ENCODE measurements at regions not wholly inside any gene's neighbourhood (a gene's known extent, or its start where the extent isn't known, plus 50 kb on each side); places are given as distances from the start of the nearest gene placed in this dataset.

DNA sequence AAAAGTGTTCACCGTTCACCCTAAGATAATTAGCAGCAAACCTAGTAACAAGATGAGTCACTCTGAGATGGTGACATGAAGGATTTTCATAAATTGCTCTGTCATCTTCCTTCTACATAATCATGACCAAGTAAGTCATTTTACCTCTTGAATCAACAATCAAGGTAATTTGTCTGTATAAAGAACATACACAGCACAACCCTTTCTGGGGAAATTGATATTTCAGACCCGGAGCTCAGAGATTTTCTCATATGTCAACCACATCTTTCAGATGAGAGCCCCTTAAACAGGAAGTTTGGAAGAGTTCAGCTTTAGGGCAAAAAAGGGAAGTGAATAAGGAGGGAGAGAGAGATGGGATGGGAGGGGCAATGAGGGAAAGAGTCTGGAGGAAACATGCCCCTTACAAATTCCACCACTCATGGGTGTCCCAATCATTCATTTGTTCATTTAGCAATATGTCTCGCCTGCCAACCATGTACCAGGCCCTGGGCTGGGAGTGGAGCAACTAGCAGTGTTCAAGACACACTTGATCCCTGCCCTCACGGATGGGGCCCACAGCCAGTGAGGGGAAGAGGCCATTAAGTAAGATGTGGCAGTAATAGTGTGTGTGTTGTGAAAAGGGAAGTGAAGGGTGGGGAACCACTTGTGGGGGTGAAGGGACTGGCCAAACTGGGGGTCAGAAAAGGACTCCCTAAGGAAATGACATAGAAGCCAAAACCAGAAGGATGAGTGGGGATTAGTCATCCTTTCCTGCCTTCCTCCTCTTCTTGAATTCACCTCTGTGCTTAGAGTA, 190.9 kb downstream of the MAFB start:
- peak in 1 of 5 donors; percentile 24 for DNase-seq
- H3K36me3 ChIP-seq (ENCODE audit: control insufficient read depth in 2 of 3, insufficient read depth in 3 of 3, low read length in 3 of 3), result no peaks in the 10 kb centered on the region
- H3K27ac ChIP-seq (ENCODE audit: low read depth in 2 of 2, low read length in 2 of 2), result no peak overlapping the region
- H3K9ac ChIP-seq (ENCODE audit: low read length in 3 of 3), result no peak overlapping the region
- TF ChIP-seq, protein P1, sequence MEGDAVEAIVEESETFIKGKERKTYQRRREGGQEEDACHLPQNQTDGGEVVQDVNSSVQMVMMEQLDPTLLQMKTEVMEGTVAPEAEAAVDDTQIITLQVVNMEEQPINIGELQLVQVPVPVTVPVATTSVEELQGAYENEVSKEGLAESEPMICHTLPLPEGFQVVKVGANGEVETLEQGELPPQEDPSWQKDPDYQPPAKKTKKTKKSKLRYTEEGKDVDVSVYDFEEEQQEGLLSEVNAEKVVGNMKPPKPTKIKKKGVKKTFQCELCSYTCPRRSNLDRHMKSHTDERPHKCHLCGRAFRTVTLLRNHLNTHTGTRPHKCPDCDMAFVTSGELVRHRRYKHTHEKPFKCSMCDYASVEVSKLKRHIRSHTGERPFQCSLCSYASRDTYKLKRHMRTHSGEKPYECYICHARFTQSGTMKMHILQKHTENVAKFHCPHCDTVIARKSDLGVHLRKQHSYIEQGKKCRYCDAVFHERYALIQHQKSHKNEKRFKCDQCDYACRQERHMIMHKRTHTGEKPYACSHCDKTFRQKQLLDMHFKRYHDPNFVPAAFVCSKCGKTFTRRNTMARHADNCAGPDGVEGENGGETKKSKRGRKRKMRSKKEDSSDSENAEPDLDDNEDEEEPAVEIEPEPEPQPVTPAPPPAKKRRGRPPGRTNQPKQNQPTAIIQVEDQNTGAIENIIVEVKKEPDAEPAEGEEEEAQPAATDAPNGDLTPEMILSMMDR (IDR thresholded peaks at IDR 0.05; ENCODE audit: borderline replicate concordance, extremely low read depth, insufficient read depth), result no peak
- FAIRE-seq, result no peak
- H3K27me3 ChIP-seq (ENCODE audit: control insufficient read depth, insufficient read depth, low read length), result no peaks in the 10 kb centered on the region
- H3K9me3 ChIP-seq (ENCODE audit: control insufficient read depth in 2 of 3, insufficient read depth in 1 of 3, low read length in 3 of 3), result no peaks in the 10 kb centered on the region
- H3K4me1 ChIP-seq (ENCODE audit: control insufficient read depth in 2 of 3, insufficient read depth in 2 of 3, low read depth in 1 of 3, low read length in 3 of 3), result no peaks in the 10 kb centered on the region
- H3K4me3 ChIP-seq (ENCODE audit: low read length in 3 of 3), result no peak overlapping the region
- intact Hi-C loops (cut with DNase I), result no loop called here

DNA sequence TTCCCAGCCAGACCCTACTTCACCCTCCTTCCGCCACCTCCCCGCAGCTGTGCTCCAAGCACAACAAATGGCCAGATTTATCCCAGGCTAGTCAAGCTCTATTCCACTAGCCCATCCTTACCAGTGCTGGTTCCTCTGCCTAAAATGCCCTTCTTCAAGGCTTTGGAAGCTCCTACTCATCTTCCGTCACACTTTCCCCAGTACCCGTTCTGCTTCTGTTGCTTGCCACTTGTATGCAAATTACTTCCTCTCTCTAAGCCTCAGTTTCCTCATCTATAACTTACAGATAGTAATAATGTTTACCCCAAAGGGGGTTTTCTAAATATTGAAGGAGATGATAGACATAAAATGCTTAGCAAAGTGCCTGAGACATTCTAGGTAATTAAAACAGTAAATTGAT, 193.1 kb downstream of the MAFB start:
- no peaks in the 10 kb centered on the region for H3K9me3 ChIP-seq (ENCODE audit: control insufficient read depth in 2 of 3, insufficient read depth in 1 of 3, low read length in 3 of 3)
- H3K27ac ChIP-seq (ENCODE audit: low read depth in 2 of 2, low read length in 2 of 2), result no peak overlapping the region
- H3K9ac ChIP-seq (ENCODE audit: low read length in 3 of 3), result no peak overlapping the region
- TF ChIP-seq, protein P1 (IDR thresholded peaks at IDR 0.05; ENCODE audit: borderline replicate concordance, extremely low read depth, insufficient read depth), result no peak
- H3K4me1 ChIP-seq (ENCODE audit: control insufficient read depth in 2 of 3, insufficient read depth in 2 of 3, low read depth in 1 of 3, low read length in 3 of 3), result no peaks in the 10 kb centered on the region
- no peak for FAIRE-seq
- intact Hi-C loops (cut with DNase I), result no loop called here
- no peaks in the 10 kb centered on the region for H3K27me3 ChIP-seq (ENCODE audit: control insufficient read depth, insufficient read depth, low read length)
- DNase-seq, result no peak
- no peaks in the 10 kb centered on the region for H3K36me3 ChIP-seq (ENCODE audit: control insufficient read depth in 2 of 3, insufficient read depth in 3 of 3, low read length in 3 of 3)
- no peak overlapping the region for H3K4me3 ChIP-seq (ENCODE audit: low read length in 3 of 3)

DNA sequence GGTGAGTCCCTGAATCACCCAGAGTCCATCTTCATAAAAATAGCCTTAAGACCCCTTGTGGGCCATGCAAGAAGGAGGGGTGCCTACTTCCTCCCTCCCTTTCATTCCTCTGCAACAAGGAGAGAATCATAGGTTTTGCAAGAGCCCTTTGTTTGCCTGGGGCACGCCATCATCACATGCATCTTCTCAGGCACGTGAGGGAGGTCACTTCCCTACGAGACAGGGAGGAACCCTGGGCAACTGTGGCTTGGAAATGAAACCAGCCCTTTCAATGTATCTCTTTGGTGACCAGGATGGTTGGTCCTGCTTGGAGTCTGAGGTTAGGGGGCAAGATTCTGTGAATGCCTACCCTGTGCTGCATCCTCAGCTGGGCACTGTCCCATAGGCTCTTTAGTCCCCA, 194.8 kb downstream of the MAFB start:
- Histone ChIP-seq H3K4me3 (ENCODE audit: low read length in 3 of 3) (no peak overlapping the region), H3K9me3 (ENCODE audit: control insufficient read depth in 2 of 3, insufficient read depth in 1 of 3, low read length in 3 of 3) (no peaks in the 10 kb centered on the region), H3K27me3 (ENCODE audit: control insufficient read depth, insufficient read depth, low read length) (no peaks in the 10 kb centered on the region), H3K36me3 (ENCODE audit: control insufficient read depth in 2 of 3, insufficient read depth in 3 of 3, low read length in 3 of 3) (no peaks in the 10 kb centered on the region), H3K4me1 (ENCODE audit: control insufficient read depth in 2 of 3, insufficient read depth in 2 of 3, low read depth in 1 of 3, low read length in 3 of 3) (no peaks in the 10 kb centered on the region), H3K9ac (ENCODE audit: low read length in 3 of 3) (no peak overlapping the region), H3K27ac (ENCODE audit: low read depth in 2 of 2, low read length in 2 of 2) (no peak overlapping the region)
- intact Hi-C loops (cut with DNase I), result no loop called here
- TF ChIP-seq, protein P1 (IDR thresholded peaks at IDR 0.05; ENCODE audit: borderline replicate concordance, extremely low read depth, insufficient read depth), result no peak
- no peak for FAIRE-seq
- no peak for DNase-seq

All from kidney (tissue), 13 donors.